Chondrocyte (in vitro differentiated cells): ENCODE measurements at regions not wholly inside any gene's neighbourhood (a gene's known extent, or its start where the extent isn't known, plus 50 kb on each side); places are given as distances from the start of the nearest gene placed in this dataset.

Experiments
- DNase-seq: peaks from one replicate; pipeline ENCODE4 v3.0.0; 2021; ENCODE audit warnings: mixed read lengths, low spot score
- H3K27ac Mint-ChIP-seq: one replicate; pipeline ENCODE4 v1.8.0; 2021; ENCODE audit warnings: mild to moderate bottlenecking, moderate library complexity, mixed read lengths; ENCODE audit not compliant: unreplicated experiment
- H3K27me3 Mint-ChIP-seq: 2 replicates; pipeline ENCODE4 v1.8.0; 2021; ENCODE audit warnings: low read depth, mixed read lengths
- H3K36me3 Mint-ChIP-seq: 2 replicates; pipeline ENCODE4 v1.8.0; 2021; ENCODE audit warnings: low read depth, mixed read lengths
- H3K4me1 Mint-ChIP-seq: 2 replicates; pipeline ENCODE4 v1.8.0; 2021; ENCODE audit warnings: low read depth, mild to moderate bottlenecking, mixed read lengths
- H3K4me3 Mint-ChIP-seq: one replicate; pipeline ENCODE4 v1.8.0; 2021; ENCODE audit warnings: mild to moderate bottlenecking, moderate library complexity, mixed read lengths; ENCODE audit not compliant: unreplicated experiment
- H3K9me3 Mint-ChIP-seq: 2 replicates; pipeline ENCODE4 v1.8.0; 2021; ENCODE audit warnings: low read depth, mixed read lengths
- TF ChIP-seq, protein P1 (sequence below): fragments of 200-600 bp; sonication (generic); IDR thresholded peaks from 2 replicates; pipeline ENCODE4 v1.5.0; 2021; ENCODE audit warnings: antibody characterized with exemption, mild to moderate bottlenecking, moderate library complexity

DNA sequence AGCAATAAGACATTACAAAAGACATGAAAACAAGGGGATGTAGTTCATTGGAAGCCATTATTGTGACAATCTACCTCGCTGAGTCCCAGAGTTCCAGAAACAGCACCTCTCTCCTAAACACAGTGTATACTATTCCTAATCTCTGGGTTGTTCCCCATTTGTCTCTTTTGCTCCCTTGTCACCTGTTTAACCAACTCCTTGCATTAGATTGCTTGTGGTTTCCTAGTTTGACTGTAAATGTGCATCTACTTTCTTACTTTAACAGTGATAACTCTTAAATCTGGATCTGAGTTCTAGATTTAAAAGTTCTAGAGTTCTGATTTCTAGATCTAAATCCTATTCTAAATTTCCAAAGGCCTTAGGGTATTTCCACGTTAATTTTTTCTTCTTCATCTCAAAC lies 71.6 kb upstream of the TET2 start:
- H3K4me3 Mint-ChIP-seq: no peak overlapping the region
- no peak overlapping the region for H3K27ac Mint-ChIP-seq
- H3K36me3 Mint-ChIP-seq: peaks cover 1% of the 10 kb centered on the region
- peaks cover 11% of the 10 kb centered on the region for H3K27me3 Mint-ChIP-seq
- no peak for DNase-seq
- no peaks in the 10 kb centered on the region for H3K9me3 Mint-ChIP-seq
- no peaks in the 10 kb centered on the region for H3K4me1 Mint-ChIP-seq
- TF ChIP-seq, protein P1, sequence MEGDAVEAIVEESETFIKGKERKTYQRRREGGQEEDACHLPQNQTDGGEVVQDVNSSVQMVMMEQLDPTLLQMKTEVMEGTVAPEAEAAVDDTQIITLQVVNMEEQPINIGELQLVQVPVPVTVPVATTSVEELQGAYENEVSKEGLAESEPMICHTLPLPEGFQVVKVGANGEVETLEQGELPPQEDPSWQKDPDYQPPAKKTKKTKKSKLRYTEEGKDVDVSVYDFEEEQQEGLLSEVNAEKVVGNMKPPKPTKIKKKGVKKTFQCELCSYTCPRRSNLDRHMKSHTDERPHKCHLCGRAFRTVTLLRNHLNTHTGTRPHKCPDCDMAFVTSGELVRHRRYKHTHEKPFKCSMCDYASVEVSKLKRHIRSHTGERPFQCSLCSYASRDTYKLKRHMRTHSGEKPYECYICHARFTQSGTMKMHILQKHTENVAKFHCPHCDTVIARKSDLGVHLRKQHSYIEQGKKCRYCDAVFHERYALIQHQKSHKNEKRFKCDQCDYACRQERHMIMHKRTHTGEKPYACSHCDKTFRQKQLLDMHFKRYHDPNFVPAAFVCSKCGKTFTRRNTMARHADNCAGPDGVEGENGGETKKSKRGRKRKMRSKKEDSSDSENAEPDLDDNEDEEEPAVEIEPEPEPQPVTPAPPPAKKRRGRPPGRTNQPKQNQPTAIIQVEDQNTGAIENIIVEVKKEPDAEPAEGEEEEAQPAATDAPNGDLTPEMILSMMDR: no peak

DNA sequence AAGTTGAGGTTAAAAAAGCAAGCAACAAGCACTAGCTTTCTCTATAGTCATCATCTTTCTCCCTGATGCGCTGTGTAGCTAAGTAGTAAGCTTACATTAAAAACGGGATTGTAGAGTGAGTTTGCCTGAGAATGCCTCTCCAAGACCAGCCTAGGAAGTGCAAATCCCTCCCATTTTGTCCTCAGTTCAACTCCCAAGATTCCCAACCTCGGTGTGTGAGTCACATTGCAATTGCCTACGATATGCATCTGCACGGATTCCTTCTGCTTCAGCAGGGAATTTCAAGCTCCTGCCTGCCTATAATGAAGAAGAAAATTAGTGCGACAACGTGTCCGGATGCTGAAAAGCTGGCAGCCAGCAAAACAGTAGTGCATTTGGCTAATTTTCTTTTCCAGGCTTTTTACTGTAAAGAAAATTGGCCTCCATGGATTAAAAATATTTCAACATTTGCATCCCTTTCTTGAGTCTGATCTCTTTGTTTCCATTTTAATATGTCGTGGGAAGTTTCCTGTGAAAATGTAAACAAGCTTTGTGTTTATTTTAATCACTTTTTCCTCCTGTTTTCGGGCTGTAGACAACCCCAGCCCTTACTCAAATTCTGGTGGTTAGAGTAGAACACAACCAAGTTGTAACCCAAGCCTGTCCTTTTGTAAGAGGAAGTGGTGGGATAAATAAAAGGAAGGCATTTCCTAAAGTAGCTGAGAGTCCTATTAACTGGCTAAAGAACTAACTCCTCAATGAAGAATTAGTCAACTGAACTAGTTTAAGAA lies 58.4 kb upstream of the TET2 start:
- Mint-ChIP-seq H3K4me3 (no peak overlapping the region), H3K36me3 (no peaks in the 10 kb centered on the region), H3K27ac (no peak overlapping the region), H3K4me1 (peaks cover 17% of the 10 kb centered on the region), H3K9me3 (no peaks in the 10 kb centered on the region), H3K27me3 (peaks cover 10% of the 10 kb centered on the region)
- no peak for DNase-seq
- TF ChIP-seq, protein P1: no peak

DNA sequence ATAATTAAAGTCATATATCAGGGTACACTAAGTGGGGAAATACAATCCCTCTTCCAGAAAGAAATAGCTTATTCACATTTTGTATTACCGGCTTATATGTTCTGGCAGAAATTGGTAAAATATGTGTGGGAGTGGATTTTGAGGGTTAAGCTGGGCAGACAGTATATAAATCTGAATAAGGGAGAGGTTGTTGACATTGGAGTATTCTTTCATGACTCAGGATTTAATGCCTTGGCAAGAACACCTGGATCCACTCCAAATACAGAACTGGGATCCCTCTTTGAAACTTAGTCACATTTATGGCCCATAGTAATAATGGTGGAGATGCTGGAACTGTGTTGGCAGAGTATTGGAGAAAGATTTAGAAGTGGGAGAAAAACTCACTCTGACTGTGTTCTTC lies 54.3 kb upstream of the TET2 start:
- Mint-ChIP-seq H3K36me3 (peaks cover 2% of the 10 kb centered on the region), H3K27me3 (peaks cover 3% of the 10 kb centered on the region), H3K27ac (no peak overlapping the region), H3K9me3 (peaks cover 18% of the 10 kb centered on the region), H3K4me1 (peaks cover 15% of the 10 kb centered on the region), H3K4me3 (no peak overlapping the region)
- no peak for DNase-seq
- TF ChIP-seq, protein P1: no peak

DNA sequence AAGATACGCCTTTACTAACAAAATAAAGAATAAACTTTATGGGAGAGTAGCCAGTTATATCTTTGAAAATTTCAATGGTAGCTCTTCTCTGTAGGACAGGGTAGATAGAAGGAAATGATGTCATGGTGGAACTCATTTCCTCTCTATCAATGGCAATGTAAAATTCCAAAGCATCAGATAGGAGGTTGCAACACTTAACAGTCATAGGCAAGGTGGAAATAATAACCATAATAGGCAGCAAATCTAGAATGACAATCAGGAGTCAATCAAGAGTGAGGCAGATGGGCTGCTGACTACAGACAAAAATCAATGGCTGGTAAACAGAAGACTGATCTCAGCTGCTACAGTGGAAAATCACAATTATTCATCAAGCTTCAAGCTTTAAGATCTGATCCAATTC lies 53.9 kb upstream of the TET2 start:
- Mint-ChIP-seq H3K9me3 (peaks cover 21% of the 10 kb centered on the region), H3K4me1 (peaks cover 11% of the 10 kb centered on the region), H3K27me3 (no peaks in the 10 kb centered on the region), H3K36me3 (peaks cover 2% of the 10 kb centered on the region), H3K27ac (no peak overlapping the region), H3K4me3 (no peak overlapping the region)
- TF ChIP-seq, protein P1: no peak
- no peak for DNase-seq

DNA sequence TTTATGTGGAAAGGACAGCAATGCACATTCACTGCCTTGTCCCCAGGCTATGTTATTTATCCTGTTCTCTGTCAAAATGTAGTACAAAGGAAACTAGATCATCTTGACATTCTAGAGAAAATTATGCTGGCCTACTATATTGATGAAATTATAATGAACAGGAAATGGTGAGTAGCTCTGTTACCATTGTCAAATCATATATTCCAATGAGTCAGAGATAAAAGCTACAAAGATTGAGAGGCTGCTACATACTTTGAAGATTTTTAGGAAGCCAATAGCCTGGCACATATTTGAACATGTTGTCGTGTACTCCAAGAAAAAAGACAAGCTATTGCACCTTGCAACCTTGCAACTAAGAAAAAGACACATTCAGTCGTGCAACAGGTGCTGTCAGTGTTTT lies 52.7 kb upstream of the TET2 start:
- Mint-ChIP-seq H3K4me3 (no peak overlapping the region), H3K9me3 (peaks cover 32% of the 10 kb centered on the region), H3K36me3 (peaks cover 2% of the 10 kb centered on the region), H3K27ac (no peak overlapping the region), H3K4me1 (peaks cover 4% of the 10 kb centered on the region), H3K27me3 (no peaks in the 10 kb centered on the region)
- DNase-seq: no peak
- TF ChIP-seq, protein P1: no peak
